Ovary (tissue), 7 donors: ENCODE measurements at regions not wholly inside any gene's neighbourhood (a gene's known extent, or its start where the extent isn't known, plus 50 kb on each side); places are given as distances from the start of the nearest gene placed in this dataset.
A peak's percentile ranks its signal among the peaks of the same experiment; 100 is the strongest.

Experiments
- DNase-seq, 5 donors: peaks; one replicate each; pipeline ENCODE4 v3.0.0-alpha.2; 2019 to 2020
- H3K27ac ChIP-seq, 2 donors: fragments of 200-600 bp; one replicate each; pipeline versions ENCODE4 v1.5.1 to v1.8.0; 2019 to 2022
- H3K27me3 ChIP-seq: fragments of 200-600 bp; one replicate; pipeline ENCODE4 v1.8.0; 2022
- H3K36me3 ChIP-seq: fragments of 200-600 bp; sonication (generic); one replicate; pipeline ENCODE4 v1.5.1; 2019
- H3K4me1 ChIP-seq: one replicate; pipeline ENCODE4 v1.8.1; 2013; ENCODE audit warnings: mild to moderate bottlenecking, moderate library complexity; ENCODE audit not compliant: insufficient read depth
- H3K4me3 ChIP-seq: fragments of 200-600 bp; sonication (generic); one replicate; pipeline ENCODE4 v1.5.1; 2017
- H3K9me3 ChIP-seq, 2 donors: fragments of 200-600 bp in 1 of 2; sonication (generic) in 1 of 2; one replicate each; pipeline versions ENCODE4 v1.5.1 to v1.8.1; 2013 to 2019; ENCODE audit warnings: mild to moderate bottlenecking in 1 of 2, moderate library complexity in 1 of 2
- EP300 ChIP-seq: sonication (generic); formaldehyde crosslinking; IDR thresholded peaks from one replicate; pipeline ENCODE4 v1.6.1; 2017; ENCODE audit warnings: antibody characterized with exemption
- POLR2A ChIP-seq: fragments of 450-650 bp; IDR thresholded peaks from one replicate; pipeline ENCODE4 v1.6.1; 2017; ENCODE audit warnings: antibody characterized with exemption, mild to moderate bottlenecking, moderate library complexity
- WGBS, 3 donors: extraction: QIAGEN DNeasy Blood & Tissue Kit in 1 of 3; methylation state at CpG; one replicate each; pipeline versions ENCODE4 v1.1.5 to v1.1.7; 2013 to 2017; 5-methylcytosine and 5-hydroxymethylcytosine counted together
- intact Hi-C, 4 donors: fragments of 100-400 bp; cut with DNase I; formaldehyde crosslinking; loops; one replicate each; pipeline versions ENCODE4 v1.11.0 to v1.15.1; 2022 to 2023
- TF ChIP-seq, protein P1 (sequence below), 3 donors: fragments of 450-650 bp in 2 of 3; fragments of 200-600 bp in 1 of 3; IDR thresholded peaks; one replicate each; pipeline versions ENCODE4 v1.5.1 to v1.8.0; 2016 to 2022; ENCODE audit warnings: antibody characterized with exemption in 3 of 3, mild to moderate bottlenecking in 1 of 3
- donor health status: DM: no; HTN: no; CAD: no; lungs with moderate emphysema.
- donor health status: DM: no; HTN: no; CAD: no.
- donor health status: Bipolar disorder and iron deficiency.
- donor health status: DM: no; HTN: no; CAD: no.
- donor health status: DM: yes; HTN: yes; CAD: no.

DNA sequence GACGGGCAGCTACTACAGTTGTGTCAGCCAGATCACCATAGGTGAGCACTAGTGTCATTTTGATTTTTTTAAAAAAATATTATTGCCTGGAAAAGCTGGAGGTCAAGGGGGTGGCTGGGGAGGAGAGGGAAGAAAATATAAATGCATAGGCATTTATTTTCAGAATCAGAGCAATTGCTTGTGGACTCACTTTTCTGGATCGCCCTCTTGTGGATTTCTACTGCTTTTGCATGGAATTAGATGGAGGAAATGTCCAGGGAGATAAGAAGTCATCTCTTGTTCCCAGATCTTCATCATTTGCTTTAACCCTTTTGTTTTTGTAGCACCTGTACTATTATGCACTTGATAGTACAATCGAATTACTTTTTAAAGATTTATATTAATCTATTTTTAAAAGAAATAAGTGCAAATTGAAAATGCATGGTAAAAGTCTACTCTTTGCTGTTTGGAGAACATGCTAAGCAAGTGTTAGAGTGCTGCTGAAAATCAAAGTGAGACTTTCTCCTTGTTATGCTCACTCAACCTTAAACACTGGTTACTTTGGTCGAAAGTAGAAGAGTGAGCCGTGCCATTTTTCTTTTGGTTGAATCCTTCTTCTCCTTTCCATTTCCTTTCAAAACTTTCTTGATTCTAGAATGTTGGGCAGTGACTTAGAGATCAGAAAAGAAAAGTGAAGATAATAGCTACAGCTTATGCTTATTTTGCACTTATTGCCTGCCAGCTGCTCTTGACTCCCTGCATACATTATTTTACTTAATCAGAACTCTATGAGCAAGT is 60.6 kb upstream of the ANO4 start:
- H3K27me3 ChIP-seq = no peaks in the 10 kb centered on the region
- WGBS, 3 donors = 34 to 48% (median 38%) methylated on average over 5 of the region's 5 CpGs
- H3K27ac ChIP-seq = no peak overlapping the region
- no peaks in the 10 kb centered on the region for H3K36me3 ChIP-seq
- H3K4me1 ChIP-seq = no peaks in the 10 kb centered on the region
- H3K9me3 ChIP-seq = no peaks in the 10 kb centered on the region
- no peak for TF ChIP-seq POLR2A
- TF ChIP-seq, protein P1, sequence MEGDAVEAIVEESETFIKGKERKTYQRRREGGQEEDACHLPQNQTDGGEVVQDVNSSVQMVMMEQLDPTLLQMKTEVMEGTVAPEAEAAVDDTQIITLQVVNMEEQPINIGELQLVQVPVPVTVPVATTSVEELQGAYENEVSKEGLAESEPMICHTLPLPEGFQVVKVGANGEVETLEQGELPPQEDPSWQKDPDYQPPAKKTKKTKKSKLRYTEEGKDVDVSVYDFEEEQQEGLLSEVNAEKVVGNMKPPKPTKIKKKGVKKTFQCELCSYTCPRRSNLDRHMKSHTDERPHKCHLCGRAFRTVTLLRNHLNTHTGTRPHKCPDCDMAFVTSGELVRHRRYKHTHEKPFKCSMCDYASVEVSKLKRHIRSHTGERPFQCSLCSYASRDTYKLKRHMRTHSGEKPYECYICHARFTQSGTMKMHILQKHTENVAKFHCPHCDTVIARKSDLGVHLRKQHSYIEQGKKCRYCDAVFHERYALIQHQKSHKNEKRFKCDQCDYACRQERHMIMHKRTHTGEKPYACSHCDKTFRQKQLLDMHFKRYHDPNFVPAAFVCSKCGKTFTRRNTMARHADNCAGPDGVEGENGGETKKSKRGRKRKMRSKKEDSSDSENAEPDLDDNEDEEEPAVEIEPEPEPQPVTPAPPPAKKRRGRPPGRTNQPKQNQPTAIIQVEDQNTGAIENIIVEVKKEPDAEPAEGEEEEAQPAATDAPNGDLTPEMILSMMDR (IDR thresholded peaks at IDR 0.05) = peak in 1 of 3 donors; percentile 22
- intact Hi-C loops = no loop called here
- DNase-seq = no peak
- no peak overlapping the region for H3K4me3 ChIP-seq

DNA sequence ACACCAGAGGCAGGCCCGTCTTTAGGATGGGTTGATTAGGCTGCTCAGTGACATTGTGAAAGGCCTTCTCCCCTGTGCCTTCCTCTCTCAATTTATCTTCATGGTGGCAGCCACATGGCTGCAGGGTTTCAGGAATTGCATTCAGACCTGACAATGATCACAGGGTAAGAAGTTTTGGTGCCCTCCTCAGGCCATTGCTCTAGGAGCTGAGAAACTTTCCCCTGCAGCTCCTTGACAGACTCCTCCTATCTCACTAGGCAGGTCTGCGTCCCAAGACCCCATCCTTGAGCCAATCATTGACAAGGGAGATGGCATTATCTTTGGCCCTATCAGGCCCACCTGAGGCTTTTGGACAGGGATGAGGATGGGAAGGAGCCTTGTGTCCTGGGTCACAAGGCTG is 57.4 kb upstream of the ANO4 start:
- H3K4me3 ChIP-seq = no peak overlapping the region
- intact Hi-C loops = no loop called here
- no peak overlapping the region for H3K27ac ChIP-seq
- no peak for TF ChIP-seq EP300
- TF ChIP-seq POLR2A = no peak
- TF ChIP-seq, protein P1 (IDR thresholded peaks at IDR 0.05) = no peak
- no peaks in the 10 kb centered on the region for H3K36me3 ChIP-seq
- DNase-seq = no peak
- H3K27me3 ChIP-seq = no peaks in the 10 kb centered on the region
- no peaks in the 10 kb centered on the region for H3K4me1 ChIP-seq
- WGBS, 3 donors = 83 to 94% (median 89%) methylated on average over 2 of the region's 2 CpGs
- no peaks in the 10 kb centered on the region for H3K9me3 ChIP-seq

DNA sequence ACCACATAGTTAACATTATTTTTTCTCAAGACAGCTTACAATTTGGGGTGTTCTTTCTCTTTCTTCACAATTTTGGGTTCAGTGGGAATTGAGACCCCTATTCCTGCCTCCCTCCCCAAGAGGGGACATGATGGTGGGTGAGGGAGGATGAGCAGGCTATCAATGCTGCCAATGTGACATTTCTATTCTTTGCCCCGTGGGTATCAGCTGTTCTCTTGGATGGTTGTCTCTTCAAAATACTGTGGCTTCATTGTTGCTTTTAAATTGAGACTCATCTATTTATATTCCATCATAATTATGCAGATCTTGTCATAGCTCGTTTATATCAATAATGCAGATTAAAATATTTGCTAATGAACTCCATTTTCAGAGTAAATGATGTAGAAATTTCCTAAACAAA is 56.5 kb upstream of the ANO4 start:
- TF ChIP-seq EP300 = no peak
- TF ChIP-seq, protein P1 (IDR thresholded peaks at IDR 0.05) = no peak
- TF ChIP-seq POLR2A = no peak
- Histone ChIP-seq H3K27me3 (no peaks in the 10 kb centered on the region), H3K36me3 (no peaks in the 10 kb centered on the region), H3K4me3 (no peak overlapping the region), H3K27ac (no peak overlapping the region), H3K4me1 (no peaks in the 10 kb centered on the region), H3K9me3 (no peaks in the 10 kb centered on the region)
- no peak for DNase-seq
- intact Hi-C loops = no loop called here
- 63 to 83% (median 75%) methylated on average over 2 of the region's 2 CpGs for WGBS, 3 donors

DNA sequence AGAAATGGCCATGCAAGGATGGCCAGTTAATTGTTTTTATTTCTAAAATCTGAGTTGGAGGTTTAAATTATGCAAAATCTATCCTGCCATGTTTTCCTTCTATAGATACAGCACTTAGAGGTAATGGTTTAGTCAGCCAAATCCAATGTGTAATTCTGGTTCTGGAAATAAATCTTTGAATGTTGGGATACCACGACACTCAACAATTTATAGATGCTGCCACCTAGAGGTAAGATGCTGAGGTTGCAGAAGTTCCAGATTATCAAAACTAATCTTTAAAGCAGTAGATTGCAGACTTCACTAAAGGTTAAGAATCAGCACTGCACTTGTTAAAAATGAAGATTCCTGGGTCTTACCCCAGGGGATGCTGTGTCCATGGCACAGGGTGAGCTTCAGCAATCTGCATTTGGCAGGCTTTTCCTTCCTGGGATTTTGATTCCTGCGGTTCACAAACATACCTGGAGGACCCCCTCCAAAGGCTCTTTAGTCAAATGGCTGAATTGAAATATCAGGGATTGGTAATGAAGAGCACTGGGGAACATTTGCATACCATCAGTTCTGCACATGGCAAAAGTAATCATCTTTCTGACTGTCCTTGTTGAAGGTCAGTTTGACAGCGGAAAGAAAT is 53.4 kb upstream of the ANO4 start:
- Histone ChIP-seq H3K27ac (no peak overlapping the region), H3K9me3 (no peaks in the 10 kb centered on the region), H3K27me3 (no peaks in the 10 kb centered on the region), H3K36me3 (no peaks in the 10 kb centered on the region), H3K4me1 (no peaks in the 10 kb centered on the region), H3K4me3 (no peak overlapping the region)
- WGBS, 3 donors = 55 to 60% (median 56%) methylated on average over 3 of the region's 3 CpGs
- no peak for TF ChIP-seq POLR2A
- TF ChIP-seq, protein P1 (IDR thresholded peaks at IDR 0.05) = peak in 1 of 3 donors; percentile 13
- no peak for TF ChIP-seq EP300
- no peak for DNase-seq
- intact Hi-C loops = no loop called here
